Neural progenitor cell (in vitro differentiated cells): ENCODE measurements at regions not wholly inside any gene's neighbourhood (a gene's known extent, or its start where the extent isn't known, plus 50 kb on each side); places are given as distances from the start of the nearest gene placed in this dataset.

ENCODE experiments used
- EZH2 ChIP-seq: fragments of 200-600 bp; sonication (generic); IDR thresholded peaks from 2 replicates; pipeline ENCODE4 v1.6.1; 2017; ENCODE audit warnings: antibody characterized with exemption, mild to moderate bottlenecking, moderate library complexity
- TF ChIP-seq, protein P1 (sequence below): fragments of 200-600 bp; sonication (generic); IDR thresholded peaks from 2 replicates; pipeline ENCODE4 v1.5.1; 2017; ENCODE audit warnings: antibody characterized with exemption, mild to moderate bottlenecking

DNA sequence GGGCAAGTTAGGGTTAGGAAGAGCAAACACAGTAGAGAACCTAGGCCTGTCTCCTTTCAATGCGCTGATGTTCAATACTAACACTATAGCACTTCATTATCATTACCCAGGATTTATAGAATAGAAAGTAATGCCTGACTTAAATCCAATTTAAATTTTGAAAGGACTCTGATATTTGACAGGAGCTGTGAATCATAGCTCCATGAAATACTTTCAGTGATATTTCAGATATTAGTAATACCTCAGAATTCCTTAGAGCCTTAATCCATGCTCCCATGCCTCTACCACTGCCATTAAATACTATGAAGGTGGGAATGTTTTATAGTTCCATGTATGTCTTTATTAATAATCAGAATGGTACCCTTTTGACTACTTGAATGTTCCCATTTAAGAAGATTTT lies 530.2 kb downstream of the BCKDHB start:
- TF ChIP-seq, protein P1, sequence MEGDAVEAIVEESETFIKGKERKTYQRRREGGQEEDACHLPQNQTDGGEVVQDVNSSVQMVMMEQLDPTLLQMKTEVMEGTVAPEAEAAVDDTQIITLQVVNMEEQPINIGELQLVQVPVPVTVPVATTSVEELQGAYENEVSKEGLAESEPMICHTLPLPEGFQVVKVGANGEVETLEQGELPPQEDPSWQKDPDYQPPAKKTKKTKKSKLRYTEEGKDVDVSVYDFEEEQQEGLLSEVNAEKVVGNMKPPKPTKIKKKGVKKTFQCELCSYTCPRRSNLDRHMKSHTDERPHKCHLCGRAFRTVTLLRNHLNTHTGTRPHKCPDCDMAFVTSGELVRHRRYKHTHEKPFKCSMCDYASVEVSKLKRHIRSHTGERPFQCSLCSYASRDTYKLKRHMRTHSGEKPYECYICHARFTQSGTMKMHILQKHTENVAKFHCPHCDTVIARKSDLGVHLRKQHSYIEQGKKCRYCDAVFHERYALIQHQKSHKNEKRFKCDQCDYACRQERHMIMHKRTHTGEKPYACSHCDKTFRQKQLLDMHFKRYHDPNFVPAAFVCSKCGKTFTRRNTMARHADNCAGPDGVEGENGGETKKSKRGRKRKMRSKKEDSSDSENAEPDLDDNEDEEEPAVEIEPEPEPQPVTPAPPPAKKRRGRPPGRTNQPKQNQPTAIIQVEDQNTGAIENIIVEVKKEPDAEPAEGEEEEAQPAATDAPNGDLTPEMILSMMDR, result no peak
- no peak for TF ChIP-seq EZH2
